ENCODE measurements at regions not wholly inside any gene's neighbourhood (a gene's known extent, or its start where the extent isn't known, plus 50 kb on each side); places are given as distances from the start of the nearest gene placed in this dataset.

DNA sequence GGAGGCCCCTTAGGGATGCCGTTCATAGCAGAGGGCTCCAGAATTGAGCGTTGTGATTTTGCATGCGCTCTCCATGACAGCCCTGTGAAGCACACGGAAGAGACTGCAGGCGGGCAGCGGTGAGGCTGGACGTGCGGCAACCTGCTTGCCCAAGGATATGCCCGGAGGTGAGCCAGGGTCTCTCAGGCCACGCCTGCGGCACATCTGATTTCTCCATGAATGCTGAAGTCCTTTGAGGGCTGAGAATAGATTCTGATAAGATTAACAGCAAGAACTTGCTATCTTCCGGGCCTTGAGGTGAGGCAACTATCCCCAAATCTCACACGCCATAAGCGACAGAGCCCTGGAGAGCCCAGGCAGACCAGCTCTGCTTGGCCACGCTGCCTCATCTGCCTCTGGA lies 55.6 kb upstream of the LAMA1 start:
- TF ChIP-seq, protein P1, sequence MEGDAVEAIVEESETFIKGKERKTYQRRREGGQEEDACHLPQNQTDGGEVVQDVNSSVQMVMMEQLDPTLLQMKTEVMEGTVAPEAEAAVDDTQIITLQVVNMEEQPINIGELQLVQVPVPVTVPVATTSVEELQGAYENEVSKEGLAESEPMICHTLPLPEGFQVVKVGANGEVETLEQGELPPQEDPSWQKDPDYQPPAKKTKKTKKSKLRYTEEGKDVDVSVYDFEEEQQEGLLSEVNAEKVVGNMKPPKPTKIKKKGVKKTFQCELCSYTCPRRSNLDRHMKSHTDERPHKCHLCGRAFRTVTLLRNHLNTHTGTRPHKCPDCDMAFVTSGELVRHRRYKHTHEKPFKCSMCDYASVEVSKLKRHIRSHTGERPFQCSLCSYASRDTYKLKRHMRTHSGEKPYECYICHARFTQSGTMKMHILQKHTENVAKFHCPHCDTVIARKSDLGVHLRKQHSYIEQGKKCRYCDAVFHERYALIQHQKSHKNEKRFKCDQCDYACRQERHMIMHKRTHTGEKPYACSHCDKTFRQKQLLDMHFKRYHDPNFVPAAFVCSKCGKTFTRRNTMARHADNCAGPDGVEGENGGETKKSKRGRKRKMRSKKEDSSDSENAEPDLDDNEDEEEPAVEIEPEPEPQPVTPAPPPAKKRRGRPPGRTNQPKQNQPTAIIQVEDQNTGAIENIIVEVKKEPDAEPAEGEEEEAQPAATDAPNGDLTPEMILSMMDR (IDR thresholded peaks at IDR 0.05; ENCODE audit: insufficient read depth, low read length) = no peak
- TF ChIP-seq POLR2AphosphoS5 (IDR thresholded peaks at IDR 0.05; ENCODE audit: low read depth) (no peak), GABPA (IDR thresholded peaks at IDR 0.05; ENCODE audit: low read depth) (no peak), SPI1 (IDR thresholded peaks at IDR 0.05; ENCODE audit: borderline replicate concordance, low read depth) (no peak)
- TF ChIP-seq, protein P2, sequence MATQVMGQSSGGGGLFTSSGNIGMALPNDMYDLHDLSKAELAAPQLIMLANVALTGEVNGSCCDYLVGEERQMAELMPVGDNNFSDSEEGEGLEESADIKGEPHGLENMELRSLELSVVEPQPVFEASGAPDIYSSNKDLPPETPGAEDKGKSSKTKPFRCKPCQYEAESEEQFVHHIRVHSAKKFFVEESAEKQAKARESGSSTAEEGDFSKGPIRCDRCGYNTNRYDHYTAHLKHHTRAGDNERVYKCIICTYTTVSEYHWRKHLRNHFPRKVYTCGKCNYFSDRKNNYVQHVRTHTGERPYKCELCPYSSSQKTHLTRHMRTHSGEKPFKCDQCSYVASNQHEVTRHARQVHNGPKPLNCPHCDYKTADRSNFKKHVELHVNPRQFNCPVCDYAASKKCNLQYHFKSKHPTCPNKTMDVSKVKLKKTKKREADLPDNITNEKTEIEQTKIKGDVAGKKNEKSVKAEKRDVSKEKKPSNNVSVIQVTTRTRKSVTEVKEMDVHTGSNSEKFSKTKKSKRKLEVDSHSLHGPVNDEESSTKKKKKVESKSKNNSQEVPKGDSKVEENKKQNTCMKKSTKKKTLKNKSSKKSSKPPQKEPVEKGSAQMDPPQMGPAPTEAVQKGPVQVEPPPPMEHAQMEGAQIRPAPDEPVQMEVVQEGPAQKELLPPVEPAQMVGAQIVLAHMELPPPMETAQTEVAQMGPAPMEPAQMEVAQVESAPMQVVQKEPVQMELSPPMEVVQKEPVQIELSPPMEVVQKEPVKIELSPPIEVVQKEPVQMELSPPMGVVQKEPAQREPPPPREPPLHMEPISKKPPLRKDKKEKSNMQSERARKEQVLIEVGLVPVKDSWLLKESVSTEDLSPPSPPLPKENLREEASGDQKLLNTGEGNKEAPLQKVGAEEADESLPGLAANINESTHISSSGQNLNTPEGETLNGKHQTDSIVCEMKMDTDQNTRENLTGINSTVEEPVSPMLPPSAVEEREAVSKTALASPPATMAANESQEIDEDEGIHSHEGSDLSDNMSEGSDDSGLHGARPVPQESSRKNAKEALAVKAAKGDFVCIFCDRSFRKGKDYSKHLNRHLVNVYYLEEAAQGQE (IDR thresholded peaks at IDR 0.05; ENCODE audit: insufficient replicate concordance, low read depth) = no peak
